Gastrocnemius medialis (tissue), 4 donors: ENCODE measurements at regions not wholly inside any gene's neighbourhood (a gene's known extent, or its start where the extent isn't known, plus 50 kb on each side); places are given as distances from the start of the nearest gene placed in this dataset.

Source experiments
- POLR2A ChIP-seq, 2 donors: fragments of 450-650 bp; IDR thresholded peaks; one replicate each; pipeline ENCODE4 v1.6.1; 2017; ENCODE audit warnings: antibody characterized with exemption in 2 of 2, mild to moderate bottlenecking in 2 of 2, moderate library complexity in 2 of 2
- TF ChIP-seq, protein P1 (sequence below), 5 experiments: fragments of 450-650 bp in 3 of 5; fragments of 200-600 bp in 2 of 5; sonication (generic) in 2 of 5; IDR thresholded peaks in 4 of 5; conservative IDR thresholded peaks in 1 of 5; 1 replicate in 4 of 5; 2 replicates in 1 of 5; pipeline ENCODE4 v1.5.1; 2016 to 2019; ENCODE audit warnings: antibody characterized with exemption in 5 of 5, mild to moderate bottlenecking in 3 of 5, moderate library complexity in 3 of 5

DNA sequence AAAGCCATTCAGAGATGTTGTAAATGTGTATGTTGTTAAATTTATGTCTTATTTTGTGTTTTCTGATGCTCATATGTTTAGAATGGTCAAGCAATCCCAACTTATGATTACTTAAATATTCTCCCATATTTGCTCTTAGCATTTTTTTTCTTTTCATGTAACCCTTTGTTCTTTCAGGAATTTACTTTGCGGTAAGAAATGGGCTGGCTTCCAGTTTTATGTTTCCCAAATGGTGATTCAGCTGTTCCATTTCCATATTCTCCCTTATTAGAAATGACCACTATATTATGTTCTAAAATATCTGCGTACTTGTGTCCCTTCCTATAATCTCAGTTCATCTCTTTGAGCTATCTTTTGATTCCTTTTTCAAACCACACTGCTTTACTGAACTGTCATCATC is 113.7 kb downstream of the CDH26 start:
- TF ChIP-seq, protein P1, sequence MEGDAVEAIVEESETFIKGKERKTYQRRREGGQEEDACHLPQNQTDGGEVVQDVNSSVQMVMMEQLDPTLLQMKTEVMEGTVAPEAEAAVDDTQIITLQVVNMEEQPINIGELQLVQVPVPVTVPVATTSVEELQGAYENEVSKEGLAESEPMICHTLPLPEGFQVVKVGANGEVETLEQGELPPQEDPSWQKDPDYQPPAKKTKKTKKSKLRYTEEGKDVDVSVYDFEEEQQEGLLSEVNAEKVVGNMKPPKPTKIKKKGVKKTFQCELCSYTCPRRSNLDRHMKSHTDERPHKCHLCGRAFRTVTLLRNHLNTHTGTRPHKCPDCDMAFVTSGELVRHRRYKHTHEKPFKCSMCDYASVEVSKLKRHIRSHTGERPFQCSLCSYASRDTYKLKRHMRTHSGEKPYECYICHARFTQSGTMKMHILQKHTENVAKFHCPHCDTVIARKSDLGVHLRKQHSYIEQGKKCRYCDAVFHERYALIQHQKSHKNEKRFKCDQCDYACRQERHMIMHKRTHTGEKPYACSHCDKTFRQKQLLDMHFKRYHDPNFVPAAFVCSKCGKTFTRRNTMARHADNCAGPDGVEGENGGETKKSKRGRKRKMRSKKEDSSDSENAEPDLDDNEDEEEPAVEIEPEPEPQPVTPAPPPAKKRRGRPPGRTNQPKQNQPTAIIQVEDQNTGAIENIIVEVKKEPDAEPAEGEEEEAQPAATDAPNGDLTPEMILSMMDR (IDR thresholded peaks at IDR 0.05 in 4 of 5, conservative IDR thresholded peaks at IDR 0.05 in 1 of 5) = no peak
- TF ChIP-seq POLR2A (IDR thresholded peaks at IDR 0.05) = no peak
